Left renal pelvis (tissue), 4 donors: ENCODE measurements at regions not wholly inside any gene's neighbourhood (a gene's known extent, or its start where the extent isn't known, plus 50 kb on each side); places are given as distances from the start of the nearest gene placed in this dataset.
"Not testable (repeated sequence)": the region's sequence is repeated elsewhere in the genome, so short reads cannot be mapped to it uniquely, and the experiment has no call there.

Experiments
- DNase-seq, 4 donors: peaks; one replicate each; pipeline ENCODE4 v3.0.0-alpha.2; 2013; ENCODE audit warnings: low read depth in 4 of 4, low spot score in 3 of 4

DNA sequence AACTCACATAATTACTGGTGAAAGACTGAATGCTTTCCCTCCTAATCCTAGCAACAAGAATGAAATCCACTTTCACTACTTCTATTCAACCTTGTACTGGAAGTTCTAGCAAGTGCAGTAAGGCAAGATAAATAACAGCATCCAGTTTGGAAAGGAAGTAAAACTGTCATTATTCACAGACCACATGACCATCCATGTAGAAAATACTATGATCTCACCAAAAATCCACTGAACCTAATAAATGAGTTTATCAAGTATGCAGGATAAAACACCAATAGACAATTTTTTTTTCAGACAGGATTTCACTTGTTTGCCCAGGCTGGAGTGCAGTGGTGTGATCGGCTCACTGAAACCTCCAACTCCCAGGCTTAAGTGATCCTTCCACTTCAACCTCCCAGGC, 117.7 kb downstream of the TMEM167A start:
- no peak for DNase-seq

DNA sequence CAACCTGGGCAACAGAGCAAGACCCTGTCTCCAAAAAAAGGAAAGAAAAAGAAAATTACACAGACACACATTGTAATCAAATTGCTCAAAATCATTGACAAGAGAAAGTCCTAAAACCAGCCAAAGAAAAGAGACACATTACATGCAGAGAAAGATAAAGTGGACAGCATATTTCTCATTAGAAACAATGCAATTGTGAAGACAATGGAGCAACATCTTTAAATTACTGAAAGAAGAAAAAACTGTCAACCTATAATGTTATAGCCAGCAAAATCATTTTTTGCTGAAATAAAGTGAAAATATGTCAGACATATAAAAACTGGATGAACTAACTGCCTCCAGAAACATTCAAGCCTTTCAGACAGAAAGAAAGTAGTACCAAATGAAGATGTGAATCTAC, 120.6 kb downstream of the TMEM167A start:
- no peak for DNase-seq

- DNase-seq: no peak
Observed at GRCh38 chr5:82952326-82952725, 124.9 kb downstream of the TMEM167A start.

DNA sequence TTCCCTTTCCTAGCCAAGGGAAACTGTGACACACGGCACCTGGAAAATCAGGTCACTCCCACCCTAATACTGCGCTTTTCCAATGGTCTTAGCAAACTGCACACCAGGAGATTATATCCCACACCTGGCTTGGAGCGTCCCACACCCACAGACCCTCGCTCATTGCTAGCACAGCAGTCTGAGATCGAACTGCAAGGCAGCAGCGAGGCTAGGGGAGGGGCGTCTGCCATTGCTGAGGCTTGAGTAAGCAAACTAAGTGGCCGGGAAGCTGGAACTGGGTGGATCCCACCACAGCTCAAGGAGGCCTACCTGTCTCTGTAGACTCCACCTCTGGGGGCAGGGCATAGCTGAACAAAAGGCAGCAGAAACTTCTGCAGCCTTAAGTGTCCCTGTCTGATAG, 132.9 kb downstream of the TMEM167A start:
- DNase-seq: not testable (repeated sequence)

DNA sequence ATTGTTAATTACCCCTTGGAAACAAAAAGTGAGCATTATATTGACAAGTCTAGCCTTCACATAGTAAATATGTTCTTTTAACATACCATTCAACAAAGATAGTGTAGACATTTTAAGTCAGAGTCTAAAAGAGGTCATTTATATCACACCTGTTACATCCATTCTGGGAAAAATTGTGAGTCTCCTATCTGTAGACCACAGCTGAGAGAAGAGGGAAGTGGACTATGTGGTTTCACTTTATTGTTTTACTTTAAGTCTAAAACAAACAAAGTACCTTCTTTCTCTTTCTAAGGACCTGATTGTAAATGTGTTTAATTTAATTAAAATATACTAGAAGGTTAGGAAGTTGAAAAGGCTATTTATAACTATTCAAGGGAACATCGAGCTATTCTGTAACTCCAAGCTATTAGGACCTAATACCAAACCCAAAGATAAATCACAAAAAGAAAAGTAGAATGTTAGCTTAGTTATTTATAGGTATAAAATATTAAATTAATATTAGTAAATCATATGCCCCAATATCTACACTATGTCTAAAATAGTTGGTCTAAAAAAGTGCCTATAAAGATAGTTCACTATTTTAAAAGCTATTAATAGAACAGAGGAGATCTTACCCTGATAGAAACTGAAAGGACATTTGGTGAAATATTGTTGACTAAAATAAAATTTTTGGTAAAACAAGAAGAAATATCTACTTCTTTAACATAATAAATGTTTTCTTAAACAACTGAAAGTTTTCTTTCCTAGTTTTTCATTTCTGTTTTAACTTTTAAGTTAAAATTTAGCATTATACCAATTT, 134.9 kb downstream of the TMEM167A start:
- no peak for DNase-seq

DNA sequence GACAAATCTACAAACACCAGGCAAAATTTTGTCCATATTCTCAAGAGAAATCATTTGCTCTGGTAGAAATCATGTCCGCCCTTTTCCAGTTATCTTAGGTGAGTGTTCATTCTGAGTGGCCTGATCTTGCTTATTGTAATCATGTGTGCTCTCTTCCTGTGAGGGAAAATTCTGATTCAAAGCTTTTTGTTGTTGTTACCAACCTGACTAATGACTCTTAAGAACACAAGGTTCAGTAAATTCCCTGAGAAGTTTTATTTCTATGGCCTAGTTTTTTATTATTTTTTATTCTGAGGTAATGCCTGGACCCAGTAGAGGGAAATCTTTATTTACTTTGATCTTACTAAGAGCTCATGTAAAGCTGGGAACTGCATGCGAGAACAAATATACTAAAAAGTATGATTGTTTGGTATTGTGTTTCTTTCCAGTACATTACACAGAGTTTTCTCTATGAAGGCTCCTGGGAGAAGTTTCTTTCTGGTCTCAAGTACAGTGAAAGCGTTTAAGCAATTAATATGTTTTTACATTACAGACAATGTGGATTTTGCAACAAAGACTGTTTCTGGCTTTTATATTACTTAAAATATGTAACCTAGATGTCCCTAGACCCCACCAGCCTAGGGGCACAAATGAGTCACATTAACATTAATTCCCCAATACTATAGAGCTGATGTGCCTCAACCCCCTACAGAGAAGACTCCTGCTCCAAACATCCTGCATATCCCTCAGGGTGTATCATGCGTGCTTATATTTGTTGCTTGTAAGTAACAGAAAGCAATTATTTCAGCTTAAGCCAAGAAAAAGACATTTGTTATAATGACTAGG, 138.1 kb downstream of the TMEM167A start:
- no peak for DNase-seq

DNA sequence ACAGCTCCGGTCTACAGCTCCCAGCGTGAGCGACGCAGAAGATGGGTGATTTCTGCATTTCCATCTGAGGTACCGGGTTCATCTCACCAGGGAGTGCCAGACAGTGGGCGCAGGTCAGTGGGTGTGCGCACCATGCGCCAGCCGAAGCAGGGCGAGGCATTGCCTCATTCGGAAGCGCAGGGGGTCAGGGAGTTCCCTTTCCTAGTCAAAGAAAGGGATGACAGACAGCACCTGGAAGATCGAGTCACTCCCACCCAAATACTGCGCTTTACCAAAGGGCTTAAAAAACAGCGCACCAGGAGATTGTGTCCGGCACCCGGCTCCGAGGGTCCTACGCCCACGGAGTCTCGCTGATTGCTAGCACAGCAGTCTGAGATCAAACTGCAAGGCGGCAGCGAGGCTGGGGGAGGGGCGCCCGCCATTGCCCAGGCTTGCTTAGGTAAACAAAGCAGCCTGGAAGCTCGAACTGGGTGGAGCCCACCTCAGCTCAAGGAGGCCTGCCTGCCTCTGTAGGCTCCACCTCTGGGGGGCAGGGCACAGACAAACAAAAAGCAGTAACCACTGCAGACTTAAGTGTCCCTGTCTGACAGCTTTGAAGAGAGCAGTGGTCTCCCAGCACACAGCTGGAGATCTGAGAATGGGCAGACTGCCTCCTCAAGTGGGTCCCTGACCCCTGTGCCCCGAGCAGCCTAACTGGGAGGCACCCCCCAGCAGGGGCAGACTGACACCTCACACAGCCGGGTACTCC, 144.5 kb downstream of the TMEM167A start:
- DNase-seq: not testable (repeated sequence)

GRCh38 chr5:82931110-82931509, 146.1 kb downstream of the TMEM167A start:
- no peak for DNase-seq

- peak in 1 of 4 donors; percentile 22 for DNase-seq
Observed at GRCh38 chr5:82925061-82925411, 152.2 kb downstream of the TMEM167A start.

DNA sequence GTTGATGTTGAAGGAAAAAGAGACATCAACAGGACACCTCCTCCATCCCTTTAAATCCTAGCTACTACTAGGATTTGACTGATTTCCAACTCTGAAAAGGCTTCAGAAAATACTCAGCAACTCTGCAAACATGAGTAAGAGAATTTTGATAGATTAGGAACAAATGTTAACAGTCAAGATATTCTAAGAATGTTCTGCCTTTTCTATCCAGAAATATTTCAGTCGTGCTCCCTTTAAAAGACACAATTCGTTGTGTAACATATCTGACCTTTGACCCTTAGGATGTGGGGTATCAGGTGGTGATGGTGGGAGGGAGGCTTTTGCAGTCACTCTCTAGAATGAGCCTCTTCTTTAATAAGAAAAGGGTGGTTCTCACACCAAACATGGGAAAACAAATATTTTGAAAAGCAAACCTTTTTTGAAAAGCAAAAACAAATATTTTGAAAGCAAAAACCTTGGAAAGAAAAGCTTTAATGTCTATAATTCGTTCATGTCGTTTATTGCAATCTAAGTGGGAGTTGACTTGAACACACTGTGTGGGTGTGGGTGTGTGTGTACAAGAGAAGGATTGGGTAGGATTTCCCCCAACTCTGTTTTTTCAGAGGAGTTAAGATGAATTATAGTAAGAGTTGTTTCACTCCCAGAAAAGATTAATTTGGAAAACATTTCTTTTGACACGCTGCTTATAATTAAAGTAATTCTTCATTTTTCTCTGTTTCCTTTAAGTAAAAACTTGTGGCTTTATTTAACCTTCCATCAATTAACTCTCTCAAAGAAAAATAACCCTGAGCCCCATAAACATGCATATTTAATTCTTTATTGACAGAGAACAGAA, 152.8 kb downstream of the TMEM167A start:
- DNase-seq: peak in 2 of 4 donors; percentile 16 to 24

DNA sequence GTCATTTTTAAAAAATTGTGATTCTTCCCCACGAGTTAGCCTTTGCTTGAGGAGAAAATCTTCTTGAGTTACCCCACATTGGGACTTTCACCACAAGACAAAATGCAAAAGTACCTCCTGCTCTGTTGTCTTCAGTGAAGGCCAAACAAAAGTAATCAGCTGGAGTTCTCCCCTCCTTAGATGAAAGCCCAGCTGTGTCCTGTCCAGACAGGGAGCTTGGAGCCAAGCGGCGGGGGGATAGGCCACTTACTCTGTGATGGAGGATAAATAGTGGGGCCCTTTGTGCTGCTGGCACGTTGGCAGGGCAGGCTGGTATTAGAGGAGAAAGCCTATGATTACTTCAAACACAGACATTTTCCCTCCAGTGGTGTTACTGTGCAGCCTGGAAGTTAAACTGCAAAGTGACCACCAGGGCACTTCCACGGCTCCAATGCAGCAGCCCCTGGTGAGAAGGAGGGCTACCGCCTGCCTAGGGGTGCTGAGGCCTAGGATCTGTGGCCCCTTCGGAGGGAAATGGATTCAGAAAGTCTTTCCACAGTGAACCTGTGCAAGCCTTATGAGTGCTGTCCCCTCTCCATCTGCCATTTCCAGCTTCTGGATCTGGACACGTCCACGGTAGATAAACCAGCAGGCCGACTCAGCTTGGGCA, 155.0 kb downstream of the TMEM167A start:
- no peak for DNase-seq

DNA sequence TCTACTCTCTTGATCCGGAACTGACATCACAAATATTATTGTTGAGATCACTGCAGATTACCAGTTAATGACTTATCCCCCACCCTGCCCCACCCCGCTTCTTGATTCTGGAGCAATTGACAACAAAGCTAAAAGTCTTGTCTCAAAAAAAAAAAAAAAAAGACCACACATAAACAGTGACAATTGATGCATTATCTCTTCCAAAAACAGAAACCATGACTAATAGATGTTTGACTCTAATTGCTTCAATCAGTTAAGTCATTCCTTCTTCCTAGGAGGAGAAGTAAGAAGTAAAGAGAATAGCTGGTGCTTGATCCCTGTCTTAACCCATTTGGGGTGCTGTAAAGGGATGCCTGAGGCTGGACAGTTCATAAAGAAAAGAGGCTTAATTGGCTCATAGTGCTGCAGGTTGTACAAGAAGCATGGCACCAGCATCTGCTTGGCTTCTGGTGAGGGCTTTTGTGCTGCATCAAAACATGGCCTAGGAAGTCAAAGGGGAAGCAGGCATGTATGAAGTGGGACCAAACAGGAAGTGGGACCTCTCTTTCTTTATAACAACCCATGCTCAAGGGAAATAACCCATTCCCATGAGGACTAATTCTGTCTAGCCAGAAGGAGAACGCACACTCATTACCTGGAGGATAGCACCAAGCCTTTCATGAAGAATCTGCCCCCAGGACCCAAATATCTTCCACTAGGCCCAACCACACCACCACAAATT, 158.7 kb downstream of the TMEM167A start:
- no peak for DNase-seq

DNA sequence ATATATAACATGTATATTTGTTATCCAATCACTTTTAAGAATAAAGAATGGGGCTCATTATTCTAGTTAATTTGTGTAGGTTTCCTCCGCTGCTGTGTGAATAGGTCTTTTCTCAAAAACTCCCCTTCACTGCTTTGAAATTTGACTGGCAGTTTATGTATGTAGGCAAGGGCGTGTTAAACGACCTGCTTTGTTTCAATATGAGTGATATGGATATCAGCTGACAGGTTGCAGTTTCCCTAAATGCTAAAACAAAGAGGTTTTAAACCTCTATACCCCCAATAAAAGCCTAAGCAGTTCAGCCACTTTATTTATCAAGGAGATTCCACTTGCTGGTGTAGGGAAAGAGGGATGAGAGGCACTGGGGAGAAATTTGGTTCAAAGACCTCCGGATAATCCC, 159.6 kb downstream of the TMEM167A start:
- DNase-seq: no peak

DNA sequence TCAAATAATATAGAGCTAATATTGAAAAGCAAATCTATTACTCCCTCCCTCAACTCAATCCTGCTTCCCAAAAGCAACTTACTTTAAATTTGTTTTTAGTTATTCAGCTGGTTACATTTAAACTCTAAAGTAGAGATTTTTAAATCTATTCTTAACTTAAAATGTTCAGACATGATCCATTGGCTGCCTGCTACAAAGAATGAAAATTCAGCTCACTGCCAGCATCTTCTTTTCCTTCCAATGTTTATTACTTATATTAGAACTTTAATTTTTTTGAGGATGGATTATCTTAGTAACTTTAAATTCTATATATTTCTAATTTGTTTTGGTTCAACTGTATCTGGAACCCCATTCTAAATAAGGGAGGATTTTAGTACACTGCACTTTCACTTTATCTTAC, 163.2 kb downstream of the TMEM167A start:
- no peak for DNase-seq

- no peak for DNase-seq
Observed at GRCh38 chr5:82912462-82912861, 164.7 kb downstream of the TMEM167A start.

DNA sequence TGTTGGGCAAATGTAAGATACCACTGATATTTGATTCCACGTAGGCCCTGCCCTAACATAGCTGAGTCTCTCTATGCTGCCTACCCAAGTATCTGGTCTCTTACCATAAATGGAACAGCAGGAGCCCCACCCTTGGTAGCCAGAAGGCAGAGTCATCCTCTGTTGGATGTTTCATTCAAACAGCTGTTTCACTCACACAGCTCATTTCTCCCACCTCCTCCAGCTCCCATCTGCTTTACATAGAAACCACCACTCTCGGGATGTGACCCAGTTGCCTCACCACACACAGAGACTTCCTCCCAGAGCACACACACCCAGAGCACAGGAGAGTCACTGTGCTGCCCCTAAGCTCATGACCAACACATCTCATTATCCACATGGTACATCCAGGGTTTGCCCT, 165.3 kb downstream of the TMEM167A start:
- no peak for DNase-seq

- no peak for DNase-seq
Observed at GRCh38 chr5:82910905-82911304, 166.3 kb downstream of the TMEM167A start.

- no peak for DNase-seq
Observed at GRCh38 chr5:82910491-82910890, 166.7 kb downstream of the TMEM167A start.

GRCh38 chr5:82909771-82910170, 167.4 kb downstream of the TMEM167A start:
- no peak for DNase-seq
